HG03457 (cell line): ENCODE measurements at regions not wholly inside any gene's neighbourhood (a gene's known extent, or its start where the extent isn't known, plus 50 kb on each side); places are given as distances from the start of the nearest gene placed in this dataset.
"Not testable (repeated sequence)": the region's sequence is repeated elsewhere in the genome, so short reads cannot be mapped to it uniquely, and the experiment has no call there.

ENCODE experiments used
- ATAC-seq: cut with Tn5 transposase; IDR thresholded peaks from one replicate; pipeline ENCODE4 v1.9.1; 2021; ENCODE audit warnings: moderate number of reproducible peaks; ENCODE audit not compliant: unreplicated experiment

DNA sequence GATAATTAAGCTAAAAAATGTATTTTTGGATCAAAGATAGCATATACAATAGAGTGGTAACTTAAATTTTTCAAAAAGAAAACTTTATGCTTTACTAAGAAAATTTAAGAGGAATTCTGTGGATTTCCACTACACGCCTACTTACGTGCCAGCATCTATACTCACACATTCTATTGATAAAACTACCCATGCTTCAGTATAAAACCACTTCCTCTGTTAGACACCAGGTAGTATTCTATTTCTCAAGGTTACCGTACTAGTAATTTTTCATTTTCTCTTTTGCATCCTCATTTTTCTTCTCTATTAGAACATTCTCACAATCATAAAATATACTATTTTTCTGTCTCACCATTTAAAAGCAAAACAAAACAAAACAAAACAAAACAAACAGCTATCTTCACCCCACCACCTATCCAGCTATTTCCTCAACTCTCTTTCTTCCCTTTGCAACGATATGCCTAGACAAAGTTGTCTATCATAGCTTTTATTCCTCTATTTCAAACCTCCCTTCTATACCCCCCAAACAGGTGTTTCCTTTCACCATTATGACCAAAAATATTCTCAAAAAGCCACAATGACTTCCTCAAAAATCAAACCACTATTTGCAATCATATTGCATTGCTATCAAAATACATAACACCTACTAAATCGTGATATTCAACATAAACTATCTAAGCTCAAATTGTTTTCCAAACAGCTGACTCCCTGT lies 1652.0 kb downstream of the MRPL39 start:
- no peak for ATAC-seq

DNA sequence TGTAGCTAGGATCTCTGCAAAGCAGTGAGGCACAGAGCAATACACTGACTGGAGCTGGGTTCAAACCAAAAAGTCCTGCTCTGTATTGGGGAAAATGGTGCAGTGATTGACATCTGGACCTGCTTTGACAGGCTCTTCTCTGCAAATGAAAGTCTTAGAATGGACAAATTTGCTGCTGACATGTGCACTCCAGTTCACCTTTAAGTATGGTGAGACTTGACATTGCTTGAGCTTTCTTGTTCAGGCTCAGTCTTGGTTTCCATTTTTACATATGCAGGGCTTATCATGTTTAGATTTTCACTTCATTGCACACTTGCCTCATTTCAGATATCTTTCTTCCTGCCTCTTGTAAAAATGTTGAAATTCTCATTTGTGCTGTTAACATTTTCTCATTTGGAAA lies 1655.0 kb downstream of the MRPL39 start:
- ATAC-seq, result no peak

DNA sequence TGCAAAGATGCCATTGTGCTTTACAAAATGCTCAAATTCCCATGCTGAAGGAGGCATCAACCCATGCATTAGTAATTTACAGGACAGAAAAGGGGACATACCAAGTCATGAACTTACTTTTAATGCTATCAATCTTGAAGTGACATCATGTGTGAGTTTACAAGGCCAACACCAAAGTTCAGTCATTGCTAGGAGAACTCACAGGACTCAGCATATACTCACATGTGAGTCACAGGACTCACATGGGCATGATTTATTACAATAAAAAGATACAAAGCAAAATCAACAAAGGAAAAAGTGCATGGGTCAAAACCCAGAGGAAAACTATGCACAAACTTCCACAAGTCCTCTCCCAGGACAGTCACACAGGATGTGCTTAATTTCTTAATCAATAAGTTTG lies 1656.0 kb downstream of the MRPL39 start:
- no peak for ATAC-seq

DNA sequence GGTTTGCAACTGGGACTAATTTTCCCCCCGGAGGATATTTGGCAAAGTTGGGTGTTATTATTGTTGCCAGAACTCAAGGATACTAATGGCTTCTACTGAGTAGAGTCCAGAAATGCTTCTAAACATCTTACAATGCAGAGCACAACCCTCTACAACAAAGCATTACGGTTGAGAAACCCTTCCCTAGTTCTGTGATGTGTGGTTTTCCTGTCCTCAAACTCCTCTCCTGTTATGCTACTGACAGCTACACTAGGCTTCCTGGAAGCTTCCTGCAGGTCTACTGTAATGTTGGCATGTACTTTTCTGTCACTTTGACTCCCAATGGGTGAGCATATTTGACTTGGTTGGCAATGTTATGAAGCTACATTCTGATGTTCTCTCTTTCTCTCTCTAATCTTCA lies 1656.9 kb downstream of the MRPL39 start:
- no peak for ATAC-seq

- no peak for ATAC-seq
These were observed 1657.8 kb downstream of the MRPL39 start for GRCh38 chr21:23949493-23949892.

- peak; percentile 86 for ATAC-seq
These were observed 1667.8 kb downstream of the MRPL39 start for GRCh38 chr21:23939369-23940065.

DNA sequence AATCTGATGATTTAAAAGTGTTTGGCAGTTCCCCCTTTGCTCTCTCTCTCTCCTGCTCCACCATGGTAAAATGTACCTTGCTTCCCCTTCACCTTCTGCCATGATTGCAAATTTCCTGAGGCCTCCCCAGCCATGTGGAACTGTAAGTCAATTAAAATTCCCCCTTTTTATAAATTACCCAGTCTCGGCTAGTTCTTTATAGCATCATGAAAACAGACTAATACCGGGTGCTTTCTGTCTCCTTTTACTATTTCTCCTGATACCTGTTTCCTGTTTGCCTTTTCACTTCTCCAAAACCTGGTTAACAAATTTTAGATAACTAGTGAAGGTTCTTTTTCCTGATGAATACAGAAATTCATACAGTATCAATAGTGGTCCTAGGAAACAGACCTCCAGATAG lies 1670.3 kb downstream of the MRPL39 start:
- ATAC-seq, result no peak

DNA sequence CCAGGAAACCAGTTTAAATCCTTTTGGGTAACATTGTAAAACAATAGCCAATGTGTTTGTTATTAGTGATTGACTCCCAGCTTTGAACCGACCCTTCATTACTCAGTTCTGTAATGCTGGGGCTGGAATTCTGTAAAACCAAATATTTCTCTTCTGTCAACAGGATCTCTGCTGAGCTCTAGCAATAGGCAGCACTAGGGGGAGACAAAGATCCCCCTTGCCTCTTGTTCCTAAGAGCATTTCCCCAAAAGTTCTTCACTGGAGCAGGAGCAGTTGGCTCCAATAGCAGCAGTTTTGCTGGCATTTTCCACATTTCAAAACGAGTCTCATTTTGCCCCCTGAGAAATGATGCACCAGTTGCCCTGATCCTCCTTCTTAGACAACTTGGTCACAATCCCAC lies 1671.1 kb downstream of the MRPL39 start:
- no peak for ATAC-seq

GRCh38 chr21:23930565-23930964 lies 1676.7 kb downstream of the MRPL39 start:
- ATAC-seq, result no peak

DNA sequence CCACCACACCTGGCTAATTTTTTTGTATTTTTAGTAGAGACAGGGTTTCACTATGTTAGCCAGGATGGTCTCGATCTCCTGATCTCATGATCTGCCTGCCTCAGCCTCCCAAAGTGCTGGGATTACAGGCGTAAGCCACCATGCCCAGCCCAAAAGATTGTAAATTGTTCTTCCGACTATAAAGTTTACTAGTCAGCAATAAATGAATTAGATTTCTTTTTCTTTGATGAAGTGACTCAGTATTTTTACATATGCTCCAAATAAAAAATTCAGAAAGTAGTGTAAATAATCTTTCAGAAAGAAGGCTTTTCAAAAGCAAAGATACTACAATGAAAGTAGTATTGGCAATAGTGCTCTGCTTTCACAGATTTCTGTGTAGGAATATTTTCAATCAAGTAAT lies 1680.9 kb downstream of the MRPL39 start:
- not testable (repeated sequence) for ATAC-seq

GRCh38 chr21:23921670-23922418 lies 1685.4 kb downstream of the MRPL39 start:
- no peak for ATAC-seq

GRCh38 chr21:23900727-23901126 lies 1706.6 kb downstream of the MRPL39 start:
- ATAC-seq, result no peak

DNA sequence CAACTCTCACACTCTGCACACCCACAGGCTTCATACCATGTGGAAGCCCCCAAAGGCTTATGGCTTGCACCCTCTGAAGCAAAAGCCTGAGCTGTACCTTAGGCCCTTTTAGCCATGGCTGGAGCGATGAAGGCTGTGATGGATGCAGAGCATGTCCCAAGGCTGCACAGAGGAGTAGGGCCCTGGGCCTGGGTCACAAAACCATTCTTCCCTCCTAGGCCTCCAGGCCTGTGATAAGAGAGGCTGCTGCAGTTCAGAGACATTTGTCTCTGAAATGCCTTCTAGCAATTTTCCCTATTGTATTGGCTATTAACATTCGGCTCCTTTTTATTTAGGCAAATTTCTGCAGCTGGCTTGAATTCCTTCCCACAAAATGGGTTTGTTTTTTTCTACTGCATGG lies 1707.7 kb downstream of the MRPL39 start:
- ATAC-seq, result no peak

GRCh38 chr21:23890652-23891051 lies 1716.6 kb downstream of the MRPL39 start:
- no peak for ATAC-seq

GRCh38 chr21:23887725-23888306 lies 1719.5 kb downstream of the MRPL39 start:
- ATAC-seq, result peak; percentile 82

- no peak for ATAC-seq
These were observed 1720.2 kb downstream of the MRPL39 start for GRCh38 chr21:23886828-23887724.

GRCh38 chr21:23881783-23882182 lies 1725.5 kb downstream of the MRPL39 start:
- ATAC-seq, result no peak

- ATAC-seq, result no peak
These were observed 1730.2 kb downstream of the MRPL39 start for GRCh38 chr21:23876925-23877558.

GRCh38 chr21:23874271-23874670 lies 1733.0 kb downstream of the MRPL39 start:
- ATAC-seq, result no peak

DNA sequence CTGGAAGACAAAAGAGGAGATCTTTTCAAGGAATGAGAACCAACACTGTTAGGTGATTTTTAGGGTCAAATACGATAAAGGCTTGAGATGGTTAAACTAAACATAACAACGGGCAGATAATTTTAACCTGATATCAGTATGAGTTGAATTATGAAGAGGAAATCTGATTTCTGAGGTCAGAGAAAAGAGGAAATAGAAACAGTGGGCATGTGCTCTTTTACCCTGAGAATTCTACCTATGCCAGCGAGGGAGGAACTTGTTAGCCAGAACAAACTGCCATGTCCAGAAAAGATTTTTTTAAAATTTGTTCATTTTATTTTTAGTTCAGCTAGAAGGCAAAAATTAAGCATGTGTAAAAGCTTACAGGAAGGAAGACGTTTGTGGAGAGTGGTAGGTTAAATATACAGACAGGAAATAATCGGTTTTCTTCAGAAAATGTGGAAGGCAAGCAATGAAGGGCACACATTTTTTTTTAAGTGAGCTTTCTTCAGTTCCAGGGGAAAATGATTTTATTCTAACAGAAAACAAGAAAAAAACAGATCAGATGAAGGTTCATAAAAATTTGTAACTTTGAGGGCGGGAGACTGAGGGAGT lies 1745.3 kb downstream of the MRPL39 start:
- no peak for ATAC-seq
